Activated gamma-delta T cell treated with Interleukin-2 at 50 U/mL for 16 hours (primary cell): ENCODE measurements at regions not wholly inside any gene's neighbourhood (a gene's known extent, or its start where the extent isn't known, plus 50 kb on each side); places are given as distances from the start of the nearest gene placed in this dataset.

Experiments used
- DNase-seq: peaks from one replicate; pipeline ENCODE4 v3.0.0-alpha.2; 2020

- no peak for DNase-seq
These were observed 75.2 kb upstream of the MYL2 start for GRCh38 chr12:110995615-110996014.

DNA sequence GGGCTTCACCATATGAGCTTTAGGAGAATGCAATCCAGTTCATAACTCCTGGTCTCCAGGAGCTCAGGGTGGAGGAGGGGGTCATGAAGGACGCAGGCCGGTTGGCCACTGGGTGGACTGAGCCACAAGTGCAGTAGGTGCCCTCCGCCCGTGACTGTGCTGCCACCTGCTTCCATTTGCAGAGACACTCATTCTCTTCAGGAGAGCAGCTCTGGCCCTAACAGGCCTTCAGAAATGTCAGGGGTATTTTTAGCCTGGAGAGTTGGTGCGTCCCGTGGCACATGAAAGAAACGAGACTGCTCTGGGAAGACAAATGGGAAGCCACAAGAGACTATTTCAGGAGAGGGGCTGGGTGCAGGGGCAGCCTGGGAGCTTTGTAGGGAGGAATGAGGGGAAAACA, 74.6 kb upstream of the MYL2 start:
- DNase-seq, result no peak

DNA sequence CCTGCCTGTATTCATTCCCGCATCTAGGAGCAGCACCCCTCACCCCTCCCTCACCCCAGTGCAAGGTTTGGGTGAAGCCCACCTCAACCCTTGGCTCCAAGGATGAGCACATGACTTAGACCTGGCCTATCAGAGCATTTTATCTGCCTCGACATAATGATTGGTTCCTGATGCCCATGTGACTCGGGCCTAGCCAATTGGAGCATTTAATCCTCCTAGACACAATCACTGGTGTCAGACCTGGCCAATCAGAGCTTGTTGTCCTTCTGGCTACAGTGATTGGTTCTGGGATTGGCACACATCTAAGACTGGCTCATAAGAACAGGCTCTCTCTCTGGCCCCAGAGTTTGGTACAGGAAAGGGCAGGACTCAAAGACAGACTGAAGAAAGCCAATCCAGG, 73.1 kb upstream of the MYL2 start:
- DNase-seq, result no peak

DNA sequence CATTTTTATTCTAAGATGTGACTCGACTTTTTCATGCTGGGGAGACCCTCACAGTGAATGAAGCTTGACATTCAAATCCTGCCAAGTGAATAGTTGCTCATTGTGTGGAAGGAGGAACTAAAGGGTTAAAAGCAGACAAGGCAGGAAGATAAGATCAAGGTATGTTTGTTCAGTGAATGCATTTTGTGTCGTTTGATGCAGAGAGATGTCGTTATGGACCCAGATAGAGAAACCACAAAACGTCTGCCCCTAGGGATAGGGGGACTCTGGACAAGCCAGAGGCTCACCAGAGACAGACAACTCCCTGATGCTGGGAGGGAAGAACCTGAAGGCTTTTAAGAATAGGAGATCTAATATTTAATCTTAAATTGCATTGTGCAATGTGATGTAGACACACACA, 72.5 kb upstream of the MYL2 start:
- DNase-seq, result no peak

DNA sequence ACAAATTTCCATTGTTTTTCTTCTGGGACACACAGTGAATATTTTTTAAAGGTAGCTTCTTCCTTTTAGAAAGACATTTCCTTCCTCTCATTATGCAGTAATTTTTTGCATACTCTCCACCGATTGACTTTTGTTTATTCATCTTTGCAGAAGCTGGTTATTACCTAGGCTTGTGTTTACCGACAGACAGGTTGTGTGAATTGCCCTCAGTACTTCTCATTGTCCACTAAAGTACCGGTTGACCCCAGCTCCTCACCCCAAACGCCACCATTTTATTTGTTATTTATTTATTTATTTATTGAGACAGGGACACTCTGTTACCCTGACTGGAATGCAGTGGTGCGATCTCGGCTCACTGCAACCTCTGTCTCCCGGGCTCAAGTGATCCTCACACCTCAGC, 63.4 kb upstream of the MYL2 start:
- no peak for DNase-seq

DNA sequence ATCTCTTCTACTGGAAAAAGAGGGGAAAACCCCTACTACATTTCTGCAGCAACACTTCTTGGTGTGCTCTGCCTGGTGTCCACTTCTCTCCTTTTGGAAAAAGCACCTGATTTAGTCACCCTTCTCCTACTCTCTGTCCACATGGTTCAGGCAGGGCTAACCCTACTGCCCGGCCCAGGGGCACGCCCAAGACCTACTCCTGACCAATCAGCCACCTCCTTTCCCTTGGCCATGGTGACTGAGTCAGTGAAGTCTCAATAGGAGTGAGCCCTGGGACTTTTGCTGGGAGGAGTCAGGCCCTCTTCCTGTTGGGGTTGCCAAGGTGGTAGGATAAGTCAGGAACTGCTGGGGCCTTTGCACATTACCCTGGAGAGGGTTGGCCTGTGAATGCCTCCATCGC, 52.5 kb upstream of the MYL2 start:
- DNase-seq, result no peak

DNA sequence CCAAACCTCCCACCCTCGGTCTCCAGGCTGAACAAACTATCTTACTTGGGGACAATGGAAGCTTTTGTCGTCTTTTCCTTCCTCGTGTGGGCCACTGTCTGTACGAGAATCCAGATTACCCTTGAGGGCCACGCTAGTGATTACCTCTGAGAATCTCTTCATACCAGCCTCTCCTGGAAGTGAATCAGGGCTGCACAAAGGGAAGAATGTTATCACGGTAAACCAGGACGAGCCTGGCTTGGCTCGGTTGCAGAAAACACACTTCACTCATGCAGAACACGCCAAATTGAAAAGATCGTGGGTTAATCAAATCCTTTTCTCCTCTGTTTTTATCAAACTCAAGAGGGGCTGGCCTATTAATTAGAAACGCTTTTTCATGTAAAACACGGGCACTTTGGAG, 51.6 kb upstream of the MYL2 start:
- no peak for DNase-seq

DNA sequence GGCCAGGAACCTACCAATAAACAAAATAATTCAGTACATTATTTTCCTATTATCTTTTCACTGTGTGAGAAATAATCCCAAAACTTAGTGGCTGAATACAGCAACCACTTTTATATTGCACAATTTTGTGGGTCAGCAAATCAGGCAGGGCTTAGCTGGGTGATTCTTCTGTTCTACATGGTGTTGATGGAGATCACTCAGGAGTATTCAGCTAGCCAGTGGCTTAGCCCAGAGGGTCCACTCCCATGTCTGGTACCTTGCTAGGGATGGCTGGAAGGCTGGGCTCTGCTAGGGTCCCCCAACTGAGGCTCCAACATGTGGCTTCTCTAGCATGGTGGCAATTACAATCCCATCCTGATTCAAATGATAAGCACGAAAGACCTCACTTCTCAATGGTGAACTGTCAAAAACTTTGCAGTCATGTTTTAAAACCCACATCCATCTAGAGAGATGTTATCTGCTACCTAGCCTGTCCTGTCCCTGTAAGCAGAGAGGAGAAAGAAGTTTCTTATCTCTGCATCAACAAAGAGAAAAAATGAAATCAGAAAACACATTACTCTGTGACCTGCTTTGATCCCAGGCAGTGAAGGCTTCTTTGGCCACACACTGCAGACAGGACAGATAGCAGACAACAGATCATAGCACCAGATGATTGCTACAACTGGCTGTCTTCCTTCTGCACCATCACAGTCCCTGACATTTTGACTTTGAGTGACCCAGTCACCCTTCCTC, 51.0 kb upstream of the MYL2 start:
- no peak for DNase-seq
